NCI-H1930 (cell line): ENCODE measurements at regions not wholly inside any gene's neighbourhood (a gene's known extent, or its start where the extent isn't known, plus 50 kb on each side); places are given as distances from the start of the nearest gene placed in this dataset.

Source experiments
- DNase-seq, 2 experiments: peaks; one replicate each; lab custom pipeline; 2025; lab: John Stamatoyannopoulos, UW

- no peak for DNase-seq
These were observed 170.1 kb upstream of the PITX1 start for GRCh38 chr5:135204151-135204600.

DNA sequence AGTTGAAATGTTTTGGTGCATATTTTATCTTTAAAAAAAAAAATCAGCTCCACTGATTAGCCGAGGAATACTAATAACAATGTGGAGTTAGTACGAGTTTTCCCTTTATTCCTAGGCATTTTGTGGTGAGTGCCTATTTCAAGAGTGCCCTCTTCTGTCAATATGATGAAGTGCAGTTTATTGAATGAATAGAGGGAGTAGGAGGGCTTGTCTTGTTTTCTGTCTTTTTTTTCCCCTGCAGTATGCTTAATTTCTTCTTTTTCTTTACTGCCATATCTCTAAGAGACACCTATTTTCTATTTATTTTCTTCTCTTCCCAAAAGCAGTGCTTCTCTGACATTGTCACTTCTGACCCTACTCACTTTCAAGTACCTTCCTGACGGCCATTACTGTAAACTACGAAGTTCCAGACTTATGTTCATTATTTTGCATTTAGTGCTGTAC lies 169.6 kb upstream of the PITX1 start:
- DNase-seq: no peak

GRCh38 chr5:135203019-135203418 lies 169.0 kb upstream of the PITX1 start:
- DNase-seq: no peak

GRCh38 chr5:135199919-135200318 lies 165.9 kb upstream of the PITX1 start:
- no peak for DNase-seq

DNA sequence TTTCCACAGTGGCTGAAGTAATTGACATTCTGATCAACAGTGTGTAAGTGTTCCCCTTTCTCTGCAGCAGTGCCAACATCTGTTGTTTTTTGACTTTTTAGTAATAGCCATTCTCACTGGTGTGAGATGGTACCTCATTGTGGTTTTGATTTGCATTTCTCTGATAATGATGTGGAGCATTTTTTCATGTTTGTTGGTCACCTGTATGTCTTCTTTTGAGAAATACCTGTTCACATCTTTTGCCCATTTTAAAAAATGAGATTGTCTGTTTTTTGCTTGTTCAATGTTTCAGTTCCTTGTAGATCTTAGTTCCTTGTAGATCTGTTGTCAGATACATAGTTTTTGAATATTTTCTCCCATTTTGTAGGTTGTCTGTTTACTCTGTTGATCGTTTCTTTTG lies 162.5 kb upstream of the PITX1 start:
- DNase-seq: no peak

DNA sequence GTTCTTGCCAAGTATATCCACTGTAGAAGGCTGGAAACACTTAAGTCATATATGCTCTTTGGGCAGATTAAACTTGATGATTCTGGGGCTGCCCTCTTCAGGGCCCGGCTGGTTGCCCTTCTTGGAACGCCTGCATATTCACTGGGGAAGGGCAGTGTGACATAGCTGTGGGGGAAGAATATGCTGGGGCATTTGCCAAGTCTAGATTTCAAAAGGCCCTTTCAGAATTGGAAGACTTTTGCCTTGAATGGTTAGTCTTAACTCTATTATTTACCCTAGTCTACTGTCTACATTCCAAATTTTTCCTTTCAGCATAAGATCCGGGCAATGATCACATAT lies 161.2 kb upstream of the PITX1 start:
- DNase-seq: no peak

DNA sequence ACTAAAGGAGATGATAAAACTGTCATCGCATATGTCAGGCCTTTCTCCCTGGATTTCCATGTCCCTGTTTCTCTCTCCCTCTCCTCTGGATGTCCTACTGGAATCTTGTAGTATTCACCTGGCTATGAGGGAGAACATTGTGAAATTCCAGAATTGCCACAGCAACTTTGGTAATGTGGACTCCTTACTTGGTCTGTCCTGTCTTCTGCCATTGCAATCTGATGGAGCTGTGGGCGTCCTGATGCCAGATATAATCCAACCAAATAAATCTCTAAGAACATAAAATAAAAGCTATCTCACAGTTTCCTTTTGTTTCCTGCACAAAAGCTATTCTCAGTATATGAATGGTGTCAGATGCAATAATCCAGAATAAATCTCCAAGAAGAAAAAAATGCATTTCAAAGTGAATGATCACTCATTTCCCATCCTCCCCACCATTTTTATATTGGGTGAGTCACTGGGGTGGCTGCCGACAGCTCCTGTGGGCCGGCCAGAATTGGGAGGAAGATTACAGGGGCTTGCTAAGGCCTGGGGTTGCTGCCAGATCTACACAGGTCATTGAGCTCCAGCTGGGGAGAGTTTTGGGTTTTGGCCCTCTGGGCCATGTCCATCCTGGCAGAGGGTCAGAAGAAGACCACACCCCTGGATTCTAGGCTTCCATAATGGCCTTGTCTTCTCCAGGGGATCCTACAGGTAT lies 160.7 kb upstream of the PITX1 start:
- DNase-seq: no peak

- no peak for DNase-seq
These were observed 160.1 kb upstream of the PITX1 start for GRCh38 chr5:135194126-135194488.

GRCh38 chr5:135193213-135194125 lies 159.4 kb upstream of the PITX1 start:
- no peak for DNase-seq

- DNase-seq: no peak
These were observed 158.3 kb upstream of the PITX1 start for GRCh38 chr5:135192351-135192750.

DNA sequence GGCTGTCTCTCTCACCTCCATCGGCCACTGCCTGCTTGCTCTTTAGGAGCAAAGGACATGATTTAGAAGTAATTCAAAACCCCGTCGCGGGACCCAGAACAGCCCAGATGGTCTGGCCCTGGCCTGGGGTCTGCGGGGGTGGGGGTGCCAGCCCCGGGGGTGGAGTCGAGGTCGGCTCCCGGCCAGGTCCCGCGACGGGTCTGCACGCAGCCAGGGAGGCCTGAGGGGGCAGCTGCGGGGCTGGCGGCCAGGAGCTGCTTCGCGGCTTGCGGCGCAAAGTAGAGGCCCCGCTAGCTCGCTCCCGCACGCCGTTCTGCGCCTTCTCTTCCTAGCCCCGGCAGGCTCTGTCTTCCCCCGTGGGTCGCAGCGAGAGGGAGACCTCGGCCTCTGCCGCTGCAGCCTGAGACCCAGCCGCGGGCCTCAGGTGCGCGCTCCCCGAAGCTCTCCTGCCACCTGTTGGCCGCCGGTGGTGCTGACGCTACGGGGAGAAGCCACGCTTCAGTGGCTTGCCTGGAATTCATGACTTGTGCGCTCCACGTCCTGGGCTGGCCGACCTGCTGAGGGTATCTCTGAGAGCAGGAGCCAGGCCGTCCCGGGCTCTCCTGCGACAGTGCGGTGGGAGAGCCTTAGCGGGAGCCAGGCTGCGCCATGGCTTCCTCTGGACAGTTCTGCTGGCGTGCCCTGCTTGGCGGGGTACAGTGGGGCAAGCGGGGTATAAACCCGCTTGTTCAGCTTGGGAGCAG lies 157.2 kb upstream of the PITX1 start:
- DNase-seq: peak; percentile 13 to 43

- no peak for DNase-seq
These were observed 156.5 kb upstream of the PITX1 start for GRCh38 chr5:135190416-135191083.

DNA sequence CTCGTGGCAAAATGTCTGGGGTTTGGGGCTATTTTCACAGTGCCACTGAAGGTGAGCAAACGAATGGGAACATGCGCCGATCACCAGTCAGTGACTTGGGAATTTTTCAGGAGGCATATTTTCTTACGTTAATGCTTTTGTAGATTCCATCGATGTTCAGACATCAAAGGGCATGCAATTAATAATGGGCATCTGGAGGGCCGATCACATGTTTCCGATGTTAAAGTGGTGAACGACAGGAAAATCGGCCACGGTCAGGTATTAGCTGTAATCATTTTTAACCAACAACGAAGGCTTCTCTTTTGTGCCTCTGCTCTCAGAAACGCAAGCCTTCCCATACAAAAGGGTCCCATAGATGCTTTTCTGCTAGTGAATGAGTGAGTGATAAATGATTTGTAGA lies 155.0 kb upstream of the PITX1 start:
- DNase-seq: no peak

GRCh38 chr5:135188233-135188914 lies 154.3 kb upstream of the PITX1 start:
- DNase-seq: no peak

GRCh38 chr5:135186662-135187522 lies 152.9 kb upstream of the PITX1 start:
- DNase-seq: no peak

DNA sequence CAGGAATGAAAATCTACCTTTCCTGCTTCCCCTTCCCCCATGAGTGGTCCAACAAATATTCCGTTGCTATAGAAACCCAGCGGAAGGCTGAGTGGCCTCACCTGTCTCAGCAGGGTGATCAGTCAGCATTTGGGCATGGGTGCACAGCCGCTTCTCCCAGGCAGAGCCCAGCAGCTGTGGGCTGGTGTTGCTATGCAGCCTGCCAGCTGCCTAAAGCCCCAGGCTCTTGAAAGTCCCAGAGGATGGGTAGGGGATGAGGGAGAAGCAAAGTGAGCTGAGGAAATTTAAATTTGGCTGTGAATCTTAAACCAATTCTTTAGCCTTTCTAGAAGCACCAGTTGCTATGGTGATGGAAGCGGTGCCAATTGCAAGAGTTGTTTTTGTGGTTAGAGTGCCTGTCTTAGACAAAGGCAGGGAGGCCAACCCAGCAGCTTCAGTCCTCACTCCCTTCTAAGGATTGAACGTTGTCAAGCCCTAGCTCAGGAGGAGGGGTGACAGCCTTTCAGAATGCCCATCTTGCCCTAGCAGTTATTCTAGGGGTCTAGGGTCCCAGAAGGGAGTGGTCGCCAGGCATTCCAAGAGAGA lies 151.5 kb upstream of the PITX1 start:
- no peak for DNase-seq

GRCh38 chr5:135184646-135185045 lies 150.6 kb upstream of the PITX1 start:
- DNase-seq: no peak

GRCh38 chr5:135183464-135183863 lies 149.4 kb upstream of the PITX1 start:
- DNase-seq: no peak

DNA sequence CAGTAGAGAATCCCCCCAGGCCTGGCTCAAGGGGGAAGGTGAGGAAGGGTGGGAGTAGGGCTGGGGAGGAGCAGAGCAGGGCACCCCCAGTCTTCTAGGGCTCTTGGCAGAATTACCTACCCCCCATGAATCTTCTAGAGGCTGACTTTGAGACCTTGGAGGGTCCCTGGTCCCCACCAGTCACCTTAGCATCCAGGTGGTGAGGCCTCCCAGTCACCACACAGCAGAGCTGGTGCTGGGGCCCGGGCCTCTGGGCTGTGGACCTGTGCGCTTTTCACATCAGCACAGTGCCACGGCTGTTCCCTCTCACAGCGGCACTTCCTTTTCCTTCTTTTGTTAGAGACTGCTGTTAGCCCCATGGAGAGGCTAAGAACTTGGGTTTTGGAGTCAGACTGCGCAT lies 148.6 kb upstream of the PITX1 start:
- DNase-seq: no peak

DNA sequence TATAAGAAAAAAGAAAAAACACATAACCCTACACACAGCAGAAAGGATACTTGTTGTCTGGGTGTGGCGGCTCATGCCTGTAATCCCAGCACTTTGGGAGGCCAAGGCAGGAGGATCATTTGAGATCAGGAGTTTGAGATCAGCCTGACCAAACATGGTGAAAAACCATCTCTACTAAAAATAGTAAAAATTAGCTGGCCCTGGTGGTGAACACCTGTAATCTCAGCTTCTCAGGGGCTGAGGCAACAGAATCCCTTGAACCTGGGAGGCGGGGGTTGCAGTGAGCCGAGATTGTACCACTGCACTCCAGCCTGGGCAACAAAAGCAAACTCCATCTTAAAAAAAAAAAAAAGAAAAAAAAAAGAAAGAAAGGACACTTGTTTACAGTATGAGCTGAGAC lies 147.6 kb upstream of the PITX1 start:
- DNase-seq: no peak
